ENCODE measurements at regions not wholly inside any gene's neighbourhood (a gene's known extent, or its start where the extent isn't known, plus 50 kb on each side); places are given as distances from the start of the nearest gene placed in this dataset.

GRCh38 chr3:16114429-16114828 lies 60.1 kb upstream of the GALNT15 start:
- Histone ChIP-seq H3K27ac (no peak overlapping the region), H3K4me3 (no peak overlapping the region), H3K9me3 (no peaks in the 10 kb centered on the region), H3K4me1 (no peaks in the 10 kb centered on the region), H3K27me3 (no peaks in the 10 kb centered on the region), H3K36me3 (no peaks in the 10 kb centered on the region), H3K9ac (ENCODE audit: low read depth in 2 of 2, low read length in 2 of 2) (no peak overlapping the region)
- intact Hi-C loops (cut with DNase I), result no loop called here
- no peak for DNase-seq
- TF ChIP-seq CTCF (IDR thresholded peaks at IDR 0.05), result no peak

- Histone ChIP-seq H3K27me3 (no peaks in the 10 kb centered on the region), H3K36me3 (no peaks in the 10 kb centered on the region), H3K4me1 (no peaks in the 10 kb centered on the region), H3K9ac (ENCODE audit: low read depth in 2 of 2, low read length in 2 of 2) (no peak overlapping the region), H3K4me3 (no peak overlapping the region), H3K9me3 (no peaks in the 10 kb centered on the region), H3K27ac (no peak overlapping the region)
- no peak for TF ChIP-seq CTCF (IDR thresholded peaks at IDR 0.05)
- intact Hi-C loops (cut with DNase I), result no loop called here
- DNase-seq, result no peak
These were observed 59.5 kb upstream of the GALNT15 start for GRCh38 chr3:16114930-16115329.

- H3K9ac ChIP-seq (ENCODE audit: low read depth in 2 of 2, low read length in 2 of 2), result no peak overlapping the region
- DNase-seq, result no peak
- no peaks in the 10 kb centered on the region for H3K9me3 ChIP-seq
- no peak for TF ChIP-seq CTCF (IDR thresholded peaks at IDR 0.05)
- no peak overlapping the region for H3K27ac ChIP-seq
- H3K27me3 ChIP-seq, result no peaks in the 10 kb centered on the region
- intact Hi-C loops (cut with DNase I), result no loop called here
- no peaks in the 10 kb centered on the region for H3K36me3 ChIP-seq
- H3K4me3 ChIP-seq, result no peak overlapping the region
- H3K4me1 ChIP-seq, result no peaks in the 10 kb centered on the region
These were observed 56.1 kb upstream of the GALNT15 start for GRCh38 chr3:16118396-16118795.

- TF ChIP-seq CTCF (IDR thresholded peaks at IDR 0.05), result no peak
- no peak overlapping the region for H3K4me3 ChIP-seq
- H3K4me1 ChIP-seq, result no peaks in the 10 kb centered on the region
These were observed 54.6 kb upstream of the GALNT15 start for GRCh38 chr3:16119887-16120286.

GRCh38 chr3:16121391-16121790 lies 53.1 kb upstream of the GALNT15 start:
- Histone ChIP-seq H3K9me3 (no peaks in the 10 kb centered on the region), H3K9ac (ENCODE audit: low read depth in 2 of 2, low read length in 2 of 2) (no peak overlapping the region), H3K27ac (no peak overlapping the region), H3K4me3 (no peak overlapping the region), H3K27me3 (no peaks in the 10 kb centered on the region), H3K4me1 (no peaks in the 10 kb centered on the region), H3K36me3 (no peaks in the 10 kb centered on the region)
- DNase-seq, result no peak
- intact Hi-C loops (cut with DNase I), result no loop called here
- no peak for TF ChIP-seq CTCF (IDR thresholded peaks at IDR 0.05)

More at GRCh38 chr3:16119887-16120286, 54.6 kb upstream of the GALNT15 start:
- intact Hi-C loops (cut with DNase I), result no loop called here
- DNase-seq, result no peak
- no peaks in the 10 kb centered on the region for H3K27me3 ChIP-seq
- H3K9me3 ChIP-seq, result no peaks in the 10 kb centered on the region
- no peak overlapping the region for H3K9ac ChIP-seq (ENCODE audit: low read depth in 2 of 2, low read length in 2 of 2)
- no peak overlapping the region for H3K27ac ChIP-seq
- no peaks in the 10 kb centered on the region for H3K36me3 ChIP-seq

- Histone ChIP-seq H3K4me1 (no peaks in the 10 kb centered on the region), H3K9me3 (no peaks in the 10 kb centered on the region), H3K36me3 (no peaks in the 10 kb centered on the region), H3K9ac (ENCODE audit: low read depth in 2 of 2, low read length in 2 of 2) (no peak overlapping the region), H3K4me3 (no peak overlapping the region), H3K27ac (no peak overlapping the region), H3K27me3 (no peaks in the 10 kb centered on the region)
- intact Hi-C loops (cut with DNase I), result no loop called here
- TF ChIP-seq CTCF (IDR thresholded peaks at IDR 0.05), result no peak
- no peak for DNase-seq
These were observed 52.3 kb upstream of the GALNT15 start for GRCh38 chr3:16122155-16122554.

All from colonic mucosa (tissue), 4 donors.